COLO829 (cell line): ENCODE measurements at regions not wholly inside any gene's neighbourhood (a gene's known extent, or its start where the extent isn't known, plus 50 kb on each side); places are given as distances from the start of the nearest gene placed in this dataset.
"Not testable (repeated sequence)": the region's sequence is repeated elsewhere in the genome, so short reads cannot be mapped to it uniquely, and the experiment has no call there.

Experiments used
- DNase-seq: peaks from one replicate; pipeline ENCODE4 v3.0.0; 2012; ENCODE audit warnings: low spot score

- no peak for DNase-seq
These were observed 701.0 kb downstream of the NR2F1-AS1 start for GRCh38 chr5:92879806-92880543.

- no peak for DNase-seq
These were observed 706.2 kb downstream of the NR2F1-AS1 start for GRCh38 chr5:92874790-92875189.

GRCh38 chr5:92868442-92868841 is 712.6 kb downstream of the NR2F1-AS1 start:
- DNase-seq: no peak

GRCh38 chr5:92864591-92864990 is 716.4 kb downstream of the NR2F1-AS1 start:
- no peak for DNase-seq

GRCh38 chr5:92863666-92864065 is 717.4 kb downstream of the NR2F1-AS1 start:
- DNase-seq: no peak

GRCh38 chr5:92861531-92862285 is 719.3 kb downstream of the NR2F1-AS1 start:
- no peak for DNase-seq

GRCh38 chr5:92860061-92860460 is 721.0 kb downstream of the NR2F1-AS1 start:
- DNase-seq: no peak

- no peak for DNase-seq
These were observed 728.8 kb downstream of the NR2F1-AS1 start for GRCh38 chr5:92852219-92852618.

GRCh38 chr5:92850886-92851285 is 730.1 kb downstream of the NR2F1-AS1 start:
- no peak for DNase-seq

GRCh38 chr5:92849756-92850155 is 731.3 kb downstream of the NR2F1-AS1 start:
- no peak for DNase-seq

GRCh38 chr5:92841604-92842155 is 739.3 kb downstream of the NR2F1-AS1 start:
- no peak for DNase-seq

GRCh38 chr5:92838253-92838652 is 742.8 kb downstream of the NR2F1-AS1 start:
- no peak for DNase-seq

- no peak for DNase-seq
These were observed 743.9 kb downstream of the NR2F1-AS1 start for GRCh38 chr5:92836855-92837755.

GRCh38 chr5:92835712-92836111 is 745.3 kb downstream of the NR2F1-AS1 start:
- no peak for DNase-seq

- not testable (repeated sequence) for DNase-seq
These were observed 757.5 kb downstream of the NR2F1-AS1 start for GRCh38 chr5:92823551-92823950.

- DNase-seq: no peak
These were observed 758.8 kb downstream of the NR2F1-AS1 start for GRCh38 chr5:92822183-92822582.

GRCh38 chr5:92809855-92810465 is 771.1 kb downstream of the NR2F1-AS1 start:
- no peak for DNase-seq

GRCh38 chr5:92808474-92808873 is 772.5 kb downstream of the NR2F1-AS1 start:
- DNase-seq: no peak

- no peak for DNase-seq
These were observed 773.9 kb downstream of the NR2F1-AS1 start for GRCh38 chr5:92807085-92807484.

GRCh38 chr5:92805446-92805845 is 775.6 kb downstream of the NR2F1-AS1 start:
- DNase-seq: no peak

GRCh38 chr5:92801911-92802310 is 779.1 kb downstream of the NR2F1-AS1 start:
- DNase-seq: no peak

GRCh38 chr5:92800365-92800764 is 780.7 kb downstream of the NR2F1-AS1 start:
- DNase-seq: no peak
